Transverse colon (tissue), 4 donors: ENCODE measurements at regions not wholly inside any gene's neighbourhood (a gene's known extent, or its start where the extent isn't known, plus 50 kb on each side); places are given as distances from the start of the nearest gene placed in this dataset.

Experiments
- DNase-seq: peaks from one replicate; pipeline ENCODE4 v3.0.0-alpha.2; 2019
- H3K27ac ChIP-seq, 4 donors: fragments of 200-600 bp; sonication (generic); 2 replicates each; pipeline ENCODE4 v1.5.1; 2016 to 2018; ENCODE audit warnings: inconsistent platforms in 4 of 4
- H3K27me3 ChIP-seq: fragments of 200-600 bp; sonication (generic); 2 replicates; pipeline ENCODE4 v1.5.1; 2017; ENCODE audit warnings: inconsistent platforms
- H3K36me3 ChIP-seq, 4 donors: fragments of 200-600 bp; sonication (generic); 2 replicates each; pipeline ENCODE4 v1.5.1; 2017 to 2019; ENCODE audit warnings: inconsistent platforms in 4 of 4
- H3K4me1 ChIP-seq, 4 donors: fragments of 200-600 bp; sonication (generic); 2 replicates each; pipeline ENCODE4 v1.5.1; 2017 to 2020; ENCODE audit warnings: inconsistent platforms in 4 of 4
- H3K4me3 ChIP-seq, 4 donors: fragments of 200-600 bp; sonication (generic); 1 replicate in 1 of 4; 2 replicates in 3 of 4; pipeline versions ENCODE4 v1.5.1 to v1.6.1; 2017 to 2019; ENCODE audit warnings: inconsistent platforms in 4 of 4
- H3K9me3 ChIP-seq, 2 donors: fragments of 200-600 bp; sonication (generic); 2 replicates each; pipeline ENCODE4 v1.5.1; 2017 to 2019; ENCODE audit warnings: inconsistent platforms in 2 of 2
- EP300 ChIP-seq: sonication (generic); formaldehyde crosslinking; IDR thresholded peaks from one replicate; pipeline ENCODE4 v1.6.1; 2017; ENCODE audit warnings: antibody characterized with exemption, low read depth
- POLR2A ChIP-seq: fragments of 450-650 bp; IDR thresholded peaks from one replicate; pipeline ENCODE4 v1.6.1; 2016; ENCODE audit warnings: antibody characterized with exemption, mild to moderate bottlenecking, moderate library complexity
- POLR2AphosphoS5 ChIP-seq, 3 donors: sonication (generic); formaldehyde crosslinking; IDR thresholded peaks; one replicate each; pipeline ENCODE4 v1.6.1; 2016; ENCODE audit warnings: antibody characterized with exemption in 3 of 3
- WGBS, 2 donors: methylation state at CpG; one replicate each; pipeline ENCODE4 v1.1.5; 2018; ENCODE audit warnings: low coverage in 1 of 2; 5-methylcytosine and 5-hydroxymethylcytosine counted together
- in situ Hi-C, 4 donors: fragments of 200-750 bp; cut with MboI; loops; one replicate each; pipeline versions ENCODE4 v1.15.0 to v1.15.1; 2017; ENCODE audit warnings: low sequenced_read_pairs in 3 of 4, low pct_ligation_motif_present in 1 of 4, low pct_unique_long_range_greater_than_20kb in 1 of 4
- intact Hi-C: fragments of 100-400 bp; cut with DNase I; formaldehyde crosslinking; loops from one replicate; pipeline ENCODE4 v1.15.1; 2023; ENCODE audit warnings: low total_unique reads
- TF ChIP-seq, protein P1 (sequence below), 5 experiments: fragments of 200-600 bp in 3 of 5; fragments of 450-650 bp in 2 of 5; sonication (generic) in 3 of 5; IDR thresholded peaks; 1 replicate in 2 of 5; 2 replicates in 3 of 5; pipeline ENCODE4 v1.5.1; 2016 to 2017; ENCODE audit warnings: antibody characterized with exemption in 5 of 5, inconsistent platforms in 3 of 5, mild to moderate bottlenecking in 2 of 5, moderate library complexity in 1 of 5

DNA sequence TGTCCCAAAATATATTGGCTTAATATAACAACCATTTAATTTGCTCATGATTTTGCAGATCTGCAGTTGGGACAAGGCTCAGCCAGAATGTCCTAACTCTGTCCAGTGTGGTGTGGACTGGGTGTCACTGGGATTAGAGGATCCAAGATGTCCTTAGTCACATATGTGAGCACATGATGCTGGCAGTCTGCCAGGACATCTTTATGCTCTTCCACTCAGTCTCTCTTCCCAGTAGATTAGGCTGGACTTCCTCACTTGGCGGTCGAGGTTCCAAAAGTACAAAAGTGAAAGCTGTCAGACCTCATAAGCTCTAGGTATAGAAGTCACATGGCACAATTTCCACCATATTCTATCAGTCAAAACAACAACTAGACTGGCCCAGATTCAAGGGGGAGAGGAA lies 167.9 kb upstream of the NTF3 start:
- no peaks in the 10 kb centered on the region for H3K27me3 ChIP-seq

DNA sequence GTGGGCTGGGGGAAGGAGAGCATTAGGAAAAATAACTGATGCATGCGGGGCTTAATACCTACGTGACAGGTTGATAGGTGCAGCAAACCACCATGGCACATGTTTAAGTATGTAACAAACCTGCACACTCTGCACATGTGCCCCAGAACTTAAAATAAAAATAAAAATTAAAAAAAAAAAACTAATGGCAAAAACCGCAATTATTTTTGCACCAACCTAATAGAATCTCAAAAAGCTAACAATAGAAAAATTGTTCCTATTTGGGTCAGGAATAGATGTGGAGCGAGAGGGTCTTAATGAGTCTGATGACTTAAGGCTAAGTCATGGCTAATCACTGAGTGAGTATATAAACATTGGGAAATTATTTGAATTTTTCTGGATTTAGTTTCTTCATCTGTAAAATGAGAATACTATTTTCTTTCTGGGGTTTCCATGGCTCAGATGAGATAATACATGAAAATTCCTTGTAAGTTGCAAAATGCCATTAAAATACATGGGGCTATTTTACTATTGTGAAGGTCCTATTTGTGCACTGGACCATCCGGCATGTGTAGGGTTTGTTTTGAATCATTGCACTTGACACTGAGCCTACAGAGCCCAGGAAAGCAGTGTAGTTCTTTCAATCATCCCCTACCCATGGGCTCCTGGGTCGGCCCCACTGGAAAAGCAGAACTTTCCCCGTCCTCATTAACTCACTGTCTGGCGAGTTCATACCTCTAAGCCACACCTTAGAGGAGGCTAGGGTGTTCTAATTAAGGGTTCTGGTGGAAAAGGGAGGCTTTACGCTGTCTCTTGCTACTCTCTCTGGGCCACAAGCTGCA lies 164.1 kb upstream of the NTF3 start:
- no peak overlapping the region for H3K27ac ChIP-seq
- no peaks in the 10 kb centered on the region for H3K9me3 ChIP-seq
- DNase-seq, result no peak
- H3K36me3 ChIP-seq, result no peaks in the 10 kb centered on the region
- WGBS, 2 donors, result 80 to 84% methylated on average over 7 to 9 of the region's 9 CpGs
- in situ Hi-C loops (no loop called here), intact Hi-C loops (no loop called here)
- H3K4me3 ChIP-seq, result no peak overlapping the region
- TF ChIP-seq POLR2AphosphoS5 (IDR thresholded peaks at IDR 0.05) (no peak), POLR2A (no peak)
- TF ChIP-seq, protein P1, sequence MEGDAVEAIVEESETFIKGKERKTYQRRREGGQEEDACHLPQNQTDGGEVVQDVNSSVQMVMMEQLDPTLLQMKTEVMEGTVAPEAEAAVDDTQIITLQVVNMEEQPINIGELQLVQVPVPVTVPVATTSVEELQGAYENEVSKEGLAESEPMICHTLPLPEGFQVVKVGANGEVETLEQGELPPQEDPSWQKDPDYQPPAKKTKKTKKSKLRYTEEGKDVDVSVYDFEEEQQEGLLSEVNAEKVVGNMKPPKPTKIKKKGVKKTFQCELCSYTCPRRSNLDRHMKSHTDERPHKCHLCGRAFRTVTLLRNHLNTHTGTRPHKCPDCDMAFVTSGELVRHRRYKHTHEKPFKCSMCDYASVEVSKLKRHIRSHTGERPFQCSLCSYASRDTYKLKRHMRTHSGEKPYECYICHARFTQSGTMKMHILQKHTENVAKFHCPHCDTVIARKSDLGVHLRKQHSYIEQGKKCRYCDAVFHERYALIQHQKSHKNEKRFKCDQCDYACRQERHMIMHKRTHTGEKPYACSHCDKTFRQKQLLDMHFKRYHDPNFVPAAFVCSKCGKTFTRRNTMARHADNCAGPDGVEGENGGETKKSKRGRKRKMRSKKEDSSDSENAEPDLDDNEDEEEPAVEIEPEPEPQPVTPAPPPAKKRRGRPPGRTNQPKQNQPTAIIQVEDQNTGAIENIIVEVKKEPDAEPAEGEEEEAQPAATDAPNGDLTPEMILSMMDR (IDR thresholded peaks at IDR 0.05), result no peak
- H3K4me1 ChIP-seq, result no peaks in the 10 kb centered on the region
- no peaks in the 10 kb centered on the region for H3K27me3 ChIP-seq

More for the DNA sequence above, 167.9 kb upstream of the NTF3 start:
- peaks cover 0 to 18% (median 3%) of the 10 kb centered on the region in 4 donors for H3K4me1 ChIP-seq
- 70% methylated on average over 2 of the region's 2 CpGs; no CpG with 5 or more reads in 1 of the 2 donors for WGBS, 2 donors
- in situ Hi-C loops, result no loop called here
- no peak overlapping the region for H3K27ac ChIP-seq
- H3K4me3 ChIP-seq, result no peak overlapping the region
- no peaks in the 10 kb centered on the region for H3K36me3 ChIP-seq
- intact Hi-C loops, result no loop called here
- no peak for TF ChIP-seq POLR2A
- no peaks in the 10 kb centered on the region for H3K9me3 ChIP-seq
- DNase-seq, result no peak

DNA sequence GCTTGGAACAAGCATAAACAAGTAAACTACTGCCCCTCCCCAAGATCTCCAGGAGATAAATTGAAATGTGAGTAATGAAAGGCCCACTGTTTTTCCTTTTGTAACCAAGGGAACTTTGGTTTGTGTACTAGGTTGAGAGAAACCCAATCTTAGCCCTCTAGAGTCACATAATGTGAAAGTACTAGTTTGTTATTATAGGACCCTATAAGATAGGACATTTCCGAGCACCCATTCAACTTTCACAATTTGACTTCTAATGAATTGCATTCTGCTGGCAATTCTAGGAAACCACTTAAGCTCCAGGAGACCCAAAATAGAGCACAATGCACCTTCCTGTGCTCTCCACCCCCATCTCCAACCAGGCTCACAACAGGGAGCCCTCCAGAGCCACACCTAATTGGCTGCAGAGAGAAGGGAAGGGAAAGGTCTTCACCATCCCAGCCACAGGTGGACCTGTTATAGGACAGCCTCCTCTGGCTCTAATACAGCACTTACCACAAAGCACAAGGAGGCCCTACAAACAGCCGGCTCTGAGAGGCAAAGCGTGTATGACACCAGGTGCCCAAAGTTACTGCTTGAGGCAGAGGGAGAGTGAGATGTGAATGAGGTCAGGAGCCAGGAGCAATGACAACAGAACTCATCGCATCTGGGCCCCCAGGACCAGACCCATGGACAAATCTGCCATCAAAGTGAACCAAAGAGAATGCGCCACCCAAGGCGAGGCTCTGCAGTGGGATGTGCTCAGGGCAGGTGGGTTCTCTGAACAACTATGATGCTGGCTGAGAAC lies 163.3 kb upstream of the NTF3 start:
- H3K4me3 ChIP-seq, result no peak overlapping the region
- no peaks in the 10 kb centered on the region for H3K36me3 ChIP-seq
- TF ChIP-seq, protein P1 (IDR thresholded peaks at IDR 0.05), result no peak
- peaks cover 0 to 3% (median 0%) of the 10 kb centered on the region in 4 donors for H3K4me1 ChIP-seq
- H3K27me3 ChIP-seq, result no peaks in the 10 kb centered on the region
- intact Hi-C loops (no loop called here), in situ Hi-C loops (no loop called here)
- H3K9me3 ChIP-seq, result no peaks in the 10 kb centered on the region
- 89 to 95% methylated on average over 4 to 6 of the region's 6 CpGs for WGBS, 2 donors
- H3K27ac ChIP-seq, result no peak overlapping the region
- no peak for DNase-seq

DNA sequence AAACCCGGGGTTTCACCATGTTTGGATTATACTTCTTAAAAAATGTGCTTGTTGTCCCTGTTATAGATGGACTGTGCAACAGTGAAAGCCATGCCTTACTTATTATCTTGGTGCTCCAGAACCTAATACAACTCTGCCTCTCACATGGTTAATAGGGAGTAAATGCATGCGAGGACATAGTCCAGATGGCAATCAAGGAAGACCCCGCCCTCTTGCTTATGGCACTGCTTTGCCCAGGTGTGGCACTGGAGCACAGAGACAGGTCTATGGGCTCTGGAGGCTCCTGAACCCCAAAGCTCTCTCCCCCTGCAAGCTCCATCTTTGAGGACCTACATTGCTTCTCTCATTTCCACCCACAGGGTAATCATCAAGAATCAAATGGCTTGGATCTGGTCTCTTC lies 162.1 kb upstream of the NTF3 start:
- DNase-seq, result no peak
- no peaks in the 10 kb centered on the region for H3K36me3 ChIP-seq
- no peak overlapping the region for H3K27ac ChIP-seq
- intact Hi-C loops (no loop called here), in situ Hi-C loops (no loop called here)
- no peak overlapping the region for H3K4me3 ChIP-seq
- peaks cover 0 to 7% (median 0%) of the 10 kb centered on the region in 4 donors for H3K4me1 ChIP-seq
- H3K9me3 ChIP-seq, result no peaks in the 10 kb centered on the region
- H3K27me3 ChIP-seq, result no peaks in the 10 kb centered on the region
- TF ChIP-seq, protein P1 (IDR thresholded peaks at IDR 0.05), result no peak
- TF ChIP-seq POLR2AphosphoS5 (IDR thresholded peaks at IDR 0.05), result no peak
- no peak for TF ChIP-seq EP300
- TF ChIP-seq POLR2A, result no peak
- WGBS, 2 donors, result 40 to 58% methylated on average over 1 to 3 of the region's 3 CpGs
